ENCODE measurements at regions not wholly inside any gene's neighbourhood (a gene's known extent, or its start where the extent isn't known, plus 50 kb on each side); places are given as distances from the start of the nearest gene placed in this dataset.

GRCh38 chr18:73719611-73720010 is 428.0 kb downstream of the FBXO15 start:
- TF ChIP-seq POLR2AphosphoS5 (IDR thresholded peaks at IDR 0.05) = no peak
- TF ChIP-seq POLR2A (IDR thresholded peaks at IDR 0.05) = no peak
- no peak for TF ChIP-seq CTCF (IDR thresholded peaks at IDR 0.05)
- TF ChIP-seq EP300 (IDR thresholded peaks at IDR 0.05) = no peak
- Histone ChIP-seq H3K4me3 (no peak overlapping the region), H3K9me3 (no peaks in the 10 kb centered on the region), H3K27ac (no peak overlapping the region), H3K36me3 (no peaks in the 10 kb centered on the region), H3K4me1 (no peaks in the 10 kb centered on the region), H3K27me3 (no peaks in the 10 kb centered on the region)
- no peak for ATAC-seq
- 81 to 83% methylated on average over 2 of the region's 2 CpGs for WGBS, 2 donors (ENCODE audit: low coverage in 1 of 2)

GRCh38 chr18:73717570-73717969 is 430.1 kb downstream of the FBXO15 start:
- H3K27ac ChIP-seq = no peak overlapping the region
- H3K4me1 ChIP-seq = no peaks in the 10 kb centered on the region
- 50 to 56% methylated on average over 1 of the region's 1 CpG for WGBS, 2 donors (ENCODE audit: low coverage in 1 of 2)
- no peak for TF ChIP-seq POLR2AphosphoS5 (IDR thresholded peaks at IDR 0.05)
- TF ChIP-seq CTCF (IDR thresholded peaks at IDR 0.05) = no peak
- no peak for TF ChIP-seq EP300 (IDR thresholded peaks at IDR 0.05)
- no peak for TF ChIP-seq POLR2A (IDR thresholded peaks at IDR 0.05)
- no peak for ATAC-seq
- H3K36me3 ChIP-seq = no peaks in the 10 kb centered on the region
- no peaks in the 10 kb centered on the region for H3K27me3 ChIP-seq
- no peaks in the 10 kb centered on the region for H3K9me3 ChIP-seq
- H3K4me3 ChIP-seq = no peak overlapping the region

GRCh38 chr18:73715210-73715670 is 432.4 kb downstream of the FBXO15 start:
- Histone ChIP-seq H3K27ac (no peak overlapping the region), H3K36me3 (no peaks in the 10 kb centered on the region), H3K4me1 (no peaks in the 10 kb centered on the region), H3K9me3 (no peaks in the 10 kb centered on the region), H3K4me3 (no peak overlapping the region), H3K27me3 (no peaks in the 10 kb centered on the region)
- WGBS, 2 donors (ENCODE audit: low coverage in 1 of 2) = 12 to 29% methylated on average over 15 to 19 of the region's 20 CpGs
- TF ChIP-seq EP300 (IDR thresholded peaks at IDR 0.05) (no peak), CTCF (IDR thresholded peaks at IDR 0.05) (no peak)
- ATAC-seq = peak; percentile 22

- TF ChIP-seq EP300 (IDR thresholded peaks at IDR 0.05) (no peak), CTCF (IDR thresholded peaks at IDR 0.05) (no peak), POLR2AphosphoS5 (IDR thresholded peaks at IDR 0.05) (no peak), POLR2A (IDR thresholded peaks at IDR 0.05) (no peak)
- no peak for ATAC-seq
Measured at GRCh38 chr18:73714466-73714865, 433.2 kb downstream of the FBXO15 start.

GRCh38 chr18:73711256-73711655 is 436.4 kb downstream of the FBXO15 start:
- no peak for TF ChIP-seq POLR2A (IDR thresholded peaks at IDR 0.05)
- TF ChIP-seq POLR2AphosphoS5 (IDR thresholded peaks at IDR 0.05) = no peak
- no peak for TF ChIP-seq CTCF (IDR thresholded peaks at IDR 0.05)
- no peak for TF ChIP-seq EP300 (IDR thresholded peaks at IDR 0.05)
- no peak for ATAC-seq
- no peak overlapping the region for H3K27ac ChIP-seq
- H3K9me3 ChIP-seq = no peaks in the 10 kb centered on the region
- H3K4me1 ChIP-seq = no peaks in the 10 kb centered on the region
- H3K4me3 ChIP-seq = no peak overlapping the region
- no peaks in the 10 kb centered on the region for H3K36me3 ChIP-seq
- H3K27me3 ChIP-seq = no peaks in the 10 kb centered on the region
- 34 to 54% methylated on average over 2 of the region's 2 CpGs for WGBS, 2 donors (ENCODE audit: low coverage in 1 of 2)

More at GRCh38 chr18:73714466-73714865, 433.2 kb downstream of the FBXO15 start:
- no peaks in the 10 kb centered on the region for H3K27me3 ChIP-seq
- H3K9me3 ChIP-seq = no peaks in the 10 kb centered on the region
- no peak overlapping the region for H3K4me3 ChIP-seq
- WGBS, 2 donors (ENCODE audit: low coverage in 1 of 2) = 29 to 36% methylated on average over 5 to 6 of the region's 6 CpGs
- H3K27ac ChIP-seq = no peak overlapping the region
- no peaks in the 10 kb centered on the region for H3K4me1 ChIP-seq
- H3K36me3 ChIP-seq = no peaks in the 10 kb centered on the region

All from gastroesophageal sphincter (tissue), 4 donors.